SU-DHL-6 (cell line): ENCODE measurements at regions not wholly inside any gene's neighbourhood (a gene's known extent, or its start where the extent isn't known, plus 50 kb on each side); places are given as distances from the start of the nearest gene placed in this dataset.

ENCODE experiments used
- CTCF ChIP-seq: fragments of 200-600 bp; sonication (generic); IDR thresholded peaks from one replicate; pipeline ENCODE4 v1.5.1; 2017; ENCODE audit warnings: antibody characterized with exemption, mild to moderate bottlenecking, low read length, moderate library complexity; ENCODE audit not compliant: insufficient read depth, poor library complexity, severe bottlenecking
- EZH2phosphoT487 ChIP-seq: fragments of 200-600 bp; sonication (generic), shearing (Covaris generic); conservative IDR thresholded peaks from 2 replicates; pipeline ENCODE4 v1.6.1; 2018; ENCODE audit warnings: mild to moderate bottlenecking, antibody characterized with exemption, low read length, moderate library complexity, mixed read lengths

- TF ChIP-seq CTCF (no peak), EZH2phosphoT487 (no peak)
These were observed 144.8 kb upstream of the SETMAR start for GRCh38 chr3:4158329-4158728.
